Thymus (tissue), 11 donors: ENCODE measurements at regions not wholly inside any gene's neighbourhood (a gene's known extent, or its start where the extent isn't known, plus 50 kb on each side); places are given as distances from the start of the nearest gene placed in this dataset.

Source experiments
- DNase-seq, 9 donors: peaks; one replicate each; pipeline ENCODE4 v3.0.0-alpha.2; 2013; ENCODE audit warnings: low spot score in 9 of 9, low read depth in 6 of 9, missing footprints in 1 of 9
- H3K27ac ChIP-seq, 2 donors: one replicate each; pipeline ENCODE4 v1.5.1; 2013; ENCODE audit warnings: control low read depth in 1 of 2, low read depth in 1 of 2, low read length in 1 of 2, mild to moderate bottlenecking in 1 of 2, moderate library complexity in 1 of 2
- H3K27me3 ChIP-seq, 2 donors: one replicate each; pipeline ENCODE4 v1.5.1; 2013; ENCODE audit warnings: low read length in 1 of 2; ENCODE audit not compliant: control insufficient read depth in 2 of 2, insufficient read depth in 1 of 2
- H3K36me3 ChIP-seq, 2 donors: one replicate each; pipeline ENCODE4 v1.5.1; 2013; ENCODE audit warnings: low read length in 1 of 2, mild to moderate bottlenecking in 1 of 2, moderate library complexity in 1 of 2; ENCODE audit not compliant: control insufficient read depth in 2 of 2, insufficient read depth in 2 of 2
- H3K4me1 ChIP-seq, 2 donors: one replicate each; pipeline ENCODE4 v1.5.1; 2013; ENCODE audit warnings: low read length in 2 of 2; ENCODE audit not compliant: control insufficient read depth in 2 of 2, insufficient read depth in 2 of 2
- H3K4me3 ChIP-seq, 2 donors: one replicate each; pipeline ENCODE4 v1.5.1; 2013; ENCODE audit warnings: low read length in 2 of 2, control low read depth in 1 of 2, mild to moderate bottlenecking in 1 of 2
- H3K9me3 ChIP-seq, 2 donors: one replicate each; pipeline ENCODE4 v1.5.1; 2013; ENCODE audit warnings: low read length in 1 of 2, mild to moderate bottlenecking in 1 of 2; ENCODE audit not compliant: control insufficient read depth in 2 of 2, insufficient read depth in 1 of 2
- WGBS: extraction: QIAGEN DNeasy Blood & Tissue Kit; methylation state at CpG from one replicate; pipeline ENCODE4 v1.1.7; 2013; 5-methylcytosine and 5-hydroxymethylcytosine counted together
- donor health status: healthy.

- Histone ChIP-seq H3K27ac (no peak overlapping the region), H3K36me3 (no peaks in the 10 kb centered on the region), H3K27me3 (no peaks in the 10 kb centered on the region), H3K4me3 (no peak overlapping the region), H3K9me3 (no peaks in the 10 kb centered on the region), H3K4me1 (no peaks in the 10 kb centered on the region)
- 84% methylated on average over 5 of the region's 5 CpGs for WGBS
- DNase-seq = no peak
Observed at GRCh38 chr10:120741396-120741795, 109.8 kb upstream of the WDR11 start.

- H3K4me1 ChIP-seq = no peaks in the 10 kb centered on the region
- WGBS = 98% methylated on average over 4 of the region's 4 CpGs
- no peak overlapping the region for H3K4me3 ChIP-seq
- no peaks in the 10 kb centered on the region for H3K9me3 ChIP-seq
- DNase-seq = no peak
- H3K36me3 ChIP-seq = no peaks in the 10 kb centered on the region
- H3K27me3 ChIP-seq = no peaks in the 10 kb centered on the region
- H3K27ac ChIP-seq = no peak overlapping the region
Observed at GRCh38 chr10:120742373-120742772, 108.8 kb upstream of the WDR11 start.

GRCh38 chr10:120744040-120744439 is 107.1 kb upstream of the WDR11 start:
- Histone ChIP-seq H3K27me3 (no peaks in the 10 kb centered on the region), H3K27ac (no peak overlapping the region), H3K4me1 (no peaks in the 10 kb centered on the region), H3K36me3 (no peaks in the 10 kb centered on the region), H3K4me3 (no peak overlapping the region), H3K9me3 (no peaks in the 10 kb centered on the region)
- DNase-seq = no peak
- WGBS = 97% methylated on average over 5 of the region's 5 CpGs

- 92% methylated on average over 4 of the region's 4 CpGs for WGBS
- Histone ChIP-seq H3K27me3 (no peaks in the 10 kb centered on the region), H3K9me3 (no peaks in the 10 kb centered on the region), H3K4me3 (no peak overlapping the region), H3K4me1 (no peaks in the 10 kb centered on the region), H3K27ac (no peak overlapping the region), H3K36me3 (no peaks in the 10 kb centered on the region)
- no peak for DNase-seq
Observed at GRCh38 chr10:120746001-120746777, 105.0 kb upstream of the WDR11 start.

GRCh38 chr10:120748519-120748918 is 102.6 kb upstream of the WDR11 start:
- DNase-seq = no peak
- no peaks in the 10 kb centered on the region for H3K9me3 ChIP-seq
- H3K27ac ChIP-seq = no peak overlapping the region
- no peaks in the 10 kb centered on the region for H3K4me1 ChIP-seq
- H3K4me3 ChIP-seq = no peak overlapping the region
- H3K27me3 ChIP-seq = no peaks in the 10 kb centered on the region
- no peaks in the 10 kb centered on the region for H3K36me3 ChIP-seq
- 74% methylated on average over 2 of the region's 2 CpGs for WGBS

GRCh38 chr10:120749072-120749471 is 102.1 kb upstream of the WDR11 start:
- Histone ChIP-seq H3K27ac (no peak overlapping the region), H3K36me3 (no peaks in the 10 kb centered on the region), H3K4me3 (no peak overlapping the region), H3K4me1 (no peaks in the 10 kb centered on the region), H3K27me3 (no peaks in the 10 kb centered on the region), H3K9me3 (no peaks in the 10 kb centered on the region)
- 96% methylated on average over 2 of the region's 2 CpGs for WGBS
- no peak for DNase-seq

- Histone ChIP-seq H3K4me3 (no peak overlapping the region), H3K27me3 (no peaks in the 10 kb centered on the region), H3K36me3 (no peaks in the 10 kb centered on the region), H3K27ac (no peak overlapping the region), H3K4me1 (no peaks in the 10 kb centered on the region), H3K9me3 (no peaks in the 10 kb centered on the region)
- DNase-seq = no peak
- WGBS = 20% methylated on average over 11 of the region's 11 CpGs
Observed at GRCh38 chr10:120749856-120750566, 101.2 kb upstream of the WDR11 start.

- Histone ChIP-seq H3K4me1 (no peaks in the 10 kb centered on the region), H3K4me3 (no peak overlapping the region), H3K27me3 (no peaks in the 10 kb centered on the region), H3K36me3 (no peaks in the 10 kb centered on the region), H3K9me3 (no peaks in the 10 kb centered on the region), H3K27ac (no peak overlapping the region)
- DNase-seq = no peak
Observed at GRCh38 chr10:120755771-120756170, 95.4 kb upstream of the WDR11 start.

GRCh38 chr10:120760253-120760652 is 90.9 kb upstream of the WDR11 start:
- no peaks in the 10 kb centered on the region for H3K27me3 ChIP-seq
- 71% methylated on average over 4 of the region's 4 CpGs for WGBS
- H3K9me3 ChIP-seq = no peaks in the 10 kb centered on the region
- no peak overlapping the region for H3K4me3 ChIP-seq
- H3K36me3 ChIP-seq = no peaks in the 10 kb centered on the region
- DNase-seq = no peak
- no peak overlapping the region for H3K27ac ChIP-seq
- no peaks in the 10 kb centered on the region for H3K4me1 ChIP-seq
